K562 (cell line): ENCODE measurements at regions not wholly inside any gene's neighbourhood (a gene's known extent, or its start where the extent isn't known, plus 50 kb on each side); places are given as distances from the start of the nearest gene placed in this dataset.

Experiments used
- GTF2E2 ChIP-seq: fragments of 200-800 bp; sonication (Bioruptor generic); IDR thresholded peaks from 2 replicates; pipeline ENCODE4 v1.6.1; 2016; ENCODE audit warnings: missing genetic modification characterization, missing compliant biosample characterization
- HDAC3 ChIP-seq: fragments of 450-650 bp; IDR thresholded peaks from 2 replicates; pipeline ENCODE4 v1.6.1; 2018; ENCODE audit warnings: borderline replicate concordance, mild to moderate bottlenecking, moderate library complexity; ENCODE audit not compliant: partially characterized antibody
- NR2C1 ChIP-seq, 2 experiments: fragments of 450-650 bp; IDR thresholded peaks; 2 replicates each; pipeline ENCODE4 v1.6.1; 2017; ENCODE audit warnings: mild to moderate bottlenecking in 2 of 2, antibody characterized with exemption in 1 of 2, inconsistent platforms in 1 of 2, missing compliant biosample characterization in 1 of 2, missing genetic modification characterization in 1 of 2
- RBFOX2 ChIP-seq: fragments of 200-400 bp; formaldehyde crosslinking; IDR thresholded peaks from 2 replicates; pipeline ENCODE4 v1.6.1; 2017; ENCODE audit warnings: low read depth, mild to moderate bottlenecking, low read length, moderate library complexity
- ZFP30 ChIP-seq: fragments of 250-450 bp; sonication (Bioruptor Pico); IDR thresholded peaks from 2 replicates; pipeline ENCODE4 v1.8.0; 2022; ENCODE audit warnings: moderate library complexity, mild to moderate bottlenecking, inconsistent platforms, borderline replicate concordance
- ZNF316 ChIP-seq: fragments of 450-650 bp; IDR thresholded peaks from 2 replicates; pipeline ENCODE4 v1.6.1; 2016
- ZNF668 ChIP-seq: fragments of 250-450 bp; sonication (Bioruptor Pico); IDR thresholded peaks from 2 replicates; pipeline ENCODE4 v1.8.0; 2022; ENCODE audit warnings: mild to moderate bottlenecking, inconsistent platforms
- TF ChIP-seq, protein P1 (sequence below), 3 experiments: fragments of 200-800 bp in 1 of 3; sonication (Bioruptor generic) in 1 of 3; sonication (generic) in 1 of 3; formaldehyde crosslinking in 1 of 3; IDR thresholded peaks; 2 replicates each; pipeline versions ENCODE4 v1.6.1 to v1.8.0; 2016 to 2022; ENCODE audit warnings: mild to moderate bottlenecking in 2 of 3, missing compliant biosample characterization in 2 of 3, missing genetic modification characterization in 2 of 3, missing genetic modification reagents in 1 of 3
- TF ChIP-seq, protein P2 (sequence below): fragments of 450-650 bp; IDR thresholded peaks from 2 replicates; pipeline ENCODE4 v1.6.1; 2017; ENCODE audit warnings: antibody characterized with exemption, mild to moderate bottlenecking
- TF ChIP-seq, protein P3 (sequence below): fragments of 250-450 bp; sonication (Bioruptor Pico); IDR thresholded peaks from 2 replicates; pipeline ENCODE4 v1.8.0; 2022; ENCODE audit warnings: inconsistent platforms
- TF ChIP-seq, protein P4 (sequence below): fragments of 450-650 bp; formaldehyde crosslinking; IDR thresholded peaks from 2 replicates; pipeline ENCODE4 v1.4.0; 2020; ENCODE audit warnings: mild to moderate bottlenecking, moderate library complexity
- TF ChIP-seq, protein P5 (sequence below): sonication (generic); formaldehyde crosslinking; IDR thresholded peaks from 2 replicates; pipeline ENCODE4 v1.9.0; 2022; ENCODE audit warnings: mild to moderate bottlenecking, missing genetic modification reagents
- TF ChIP-seq, protein P6 (sequence below): fragments of 150-350 bp; conservative IDR thresholded peaks from 2 replicates; pipeline ENCODE4 v1.6.1; 2014; ENCODE audit warnings: low read length

DNA sequence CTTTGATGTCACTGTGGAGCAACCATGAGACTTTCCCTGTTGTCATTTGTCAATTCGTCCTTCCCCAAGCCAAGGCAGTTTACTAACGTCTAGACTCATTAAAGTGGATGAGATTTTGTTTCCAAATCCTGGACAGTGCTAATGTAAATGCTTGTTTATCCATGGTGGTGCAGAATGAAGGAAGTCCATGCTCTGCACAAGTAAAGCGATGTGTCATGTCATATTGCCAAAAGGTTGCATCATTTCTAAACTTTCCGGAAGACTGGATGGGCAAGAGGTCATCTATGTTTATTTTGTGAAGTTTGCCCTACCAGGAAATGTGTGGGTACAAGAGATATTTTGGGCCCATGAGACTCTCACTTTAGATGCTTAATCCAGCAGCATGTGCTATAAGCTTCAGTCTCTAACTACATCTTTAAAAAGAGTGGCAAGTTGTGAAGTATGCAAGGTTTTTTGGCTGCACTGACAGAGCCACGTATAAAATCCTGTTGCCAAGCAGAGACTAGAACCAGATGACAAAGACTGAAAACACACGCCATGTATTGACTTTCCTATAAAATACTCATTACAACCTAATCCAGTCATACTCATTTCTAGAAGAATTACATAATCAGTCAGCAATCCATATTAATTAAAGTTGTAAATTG lies 72.1 kb upstream of the FNDC3B start (continued):
- TF ChIP-seq, protein P1, sequence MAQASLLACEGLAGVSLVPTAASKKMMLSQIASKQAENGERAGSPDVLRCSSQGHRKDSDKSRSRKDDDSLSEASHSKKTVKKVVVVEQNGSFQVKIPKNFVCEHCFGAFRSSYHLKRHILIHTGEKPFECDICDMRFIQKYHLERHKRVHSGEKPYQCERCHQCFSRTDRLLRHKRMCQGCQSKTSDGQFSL (CRISPR knock-in tag; IDR thresholded peaks at IDR 0.05), result no peak
- TF ChIP-seq, protein P1 (tag; IDR thresholded peaks at IDR 0.05), result peak in 1 of 2 experiments; percentile 9; a peak in 1 of 4 replicates
- TF ChIP-seq, protein P2, sequence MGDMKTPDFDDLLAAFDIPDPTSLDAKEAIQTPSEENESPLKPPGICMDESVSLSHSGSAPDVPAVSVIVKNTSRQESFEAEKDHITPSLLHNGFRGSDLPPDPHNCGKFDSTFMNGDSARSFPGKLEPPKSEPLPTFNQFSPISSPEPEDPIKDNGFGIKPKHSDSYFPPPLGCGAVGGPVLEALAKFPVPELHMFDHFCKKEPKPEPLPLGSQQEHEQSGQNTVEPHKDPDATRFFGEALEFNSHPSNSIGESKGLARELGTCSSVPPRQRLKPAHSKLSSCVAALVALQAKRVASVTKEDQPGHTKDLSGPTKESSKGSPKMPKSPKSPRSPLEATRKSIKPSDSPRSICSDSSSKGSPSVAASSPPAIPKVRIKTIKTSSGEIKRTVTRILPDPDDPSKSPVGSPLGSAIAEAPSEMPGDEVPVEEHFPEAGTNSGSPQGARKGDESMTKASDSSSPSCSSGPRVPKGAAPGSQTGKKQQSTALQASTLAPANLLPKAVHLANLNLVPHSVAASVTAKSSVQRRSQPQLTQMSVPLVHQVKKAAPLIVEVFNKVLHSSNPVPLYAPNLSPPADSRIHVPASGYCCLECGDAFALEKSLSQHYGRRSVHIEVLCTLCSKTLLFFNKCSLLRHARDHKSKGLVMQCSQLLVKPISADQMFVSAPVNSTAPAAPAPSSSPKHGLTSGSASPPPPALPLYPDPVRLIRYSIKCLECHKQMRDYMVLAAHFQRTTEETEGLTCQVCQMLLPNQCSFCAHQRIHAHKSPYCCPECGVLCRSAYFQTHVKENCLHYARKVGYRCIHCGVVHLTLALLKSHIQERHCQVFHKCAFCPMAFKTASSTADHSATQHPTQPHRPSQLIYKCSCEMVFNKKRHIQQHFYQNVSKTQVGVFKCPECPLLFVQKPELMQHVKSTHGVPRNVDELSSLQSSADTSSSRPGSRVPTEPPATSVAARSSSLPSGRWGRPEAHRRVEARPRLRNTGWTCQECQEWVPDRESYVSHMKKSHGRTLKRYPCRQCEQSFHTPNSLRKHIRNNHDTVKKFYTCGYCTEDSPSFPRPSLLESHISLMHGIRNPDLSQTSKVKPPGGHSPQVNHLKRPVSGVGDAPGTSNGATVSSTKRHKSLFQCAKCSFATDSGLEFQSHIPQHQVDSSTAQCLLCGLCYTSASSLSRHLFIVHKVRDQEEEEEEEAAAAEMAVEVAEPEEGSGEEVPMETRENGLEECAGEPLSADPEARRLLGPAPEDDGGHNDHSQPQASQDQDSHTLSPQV, result peak; percentile 97
- TF ChIP-seq GTF2E2 (tag), result peak; percentile 71
- TF ChIP-seq, protein P3, sequence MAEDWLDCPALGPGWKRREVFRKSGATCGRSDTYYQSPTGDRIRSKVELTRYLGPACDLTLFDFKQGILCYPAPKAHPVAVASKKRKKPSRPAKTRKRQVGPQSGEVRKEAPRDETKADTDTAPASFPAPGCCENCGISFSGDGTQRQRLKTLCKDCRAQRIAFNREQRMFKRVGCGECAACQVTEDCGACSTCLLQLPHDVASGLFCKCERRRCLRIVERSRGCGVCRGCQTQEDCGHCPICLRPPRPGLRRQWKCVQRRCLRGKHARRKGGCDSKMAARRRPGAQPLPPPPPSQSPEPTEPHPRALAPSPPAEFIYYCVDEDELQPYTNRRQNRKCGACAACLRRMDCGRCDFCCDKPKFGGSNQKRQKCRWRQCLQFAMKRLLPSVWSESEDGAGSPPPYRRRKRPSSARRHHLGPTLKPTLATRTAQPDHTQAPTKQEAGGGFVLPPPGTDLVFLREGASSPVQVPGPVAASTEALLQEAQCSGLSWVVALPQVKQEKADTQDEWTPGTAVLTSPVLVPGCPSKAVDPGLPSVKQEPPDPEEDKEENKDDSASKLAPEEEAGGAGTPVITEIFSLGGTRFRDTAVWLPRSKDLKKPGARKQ, result no peak
- TF ChIP-seq NR2C1 (IDR thresholded peaks at IDR 0.05), result peak; percentile 71
- TF ChIP-seq NR2C1 (tag; IDR thresholded peaks at IDR 0.05), result peak; percentile 91
- TF ChIP-seq, protein P4, sequence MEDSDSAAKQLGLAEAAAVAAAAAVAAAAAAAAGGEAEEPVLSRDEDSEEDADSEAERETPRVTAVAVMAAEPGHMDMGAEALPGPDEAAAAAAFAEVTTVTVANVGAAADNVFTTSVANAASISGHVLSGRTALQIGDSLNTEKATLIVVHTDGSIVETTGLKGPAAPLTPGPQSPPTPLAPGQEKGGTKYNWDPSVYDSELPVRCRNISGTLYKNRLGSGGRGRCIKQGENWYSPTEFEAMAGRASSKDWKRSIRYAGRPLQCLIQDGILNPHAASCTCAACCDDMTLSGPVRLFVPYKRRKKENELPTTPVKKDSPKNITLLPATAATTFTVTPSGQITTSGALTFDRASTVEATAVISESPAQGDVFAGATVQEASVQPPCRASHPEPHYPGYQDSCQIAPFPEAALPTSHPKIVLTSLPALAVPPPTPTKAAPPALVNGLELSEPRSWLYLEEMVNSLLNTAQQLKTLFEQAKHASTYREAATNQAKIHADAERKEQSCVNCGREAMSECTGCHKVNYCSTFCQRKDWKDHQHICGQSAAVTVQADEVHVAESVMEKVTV (CRISPR knock-in tag), result peak; percentile 69; the same call in 1 of the 2 replicates
- TF ChIP-seq, protein P5, sequence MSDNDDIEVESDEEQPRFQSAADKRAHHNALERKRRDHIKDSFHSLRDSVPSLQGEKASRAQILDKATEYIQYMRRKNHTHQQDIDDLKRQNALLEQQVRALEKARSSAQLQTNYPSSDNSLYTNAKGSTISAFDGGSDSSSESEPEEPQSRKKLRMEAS (CRISPR knock-in tag), result no peak
- peak; percentile 68 for TF ChIP-seq HDAC3
- peak; percentile 63; the same call in 1 of the 2 replicates for TF ChIP-seq ZNF316
- TF ChIP-seq ZNF668, result peak; percentile 79
- no peak for TF ChIP-seq ZFP30 (CRISPR knock-in tag)
- TF ChIP-seq, protein P6, sequence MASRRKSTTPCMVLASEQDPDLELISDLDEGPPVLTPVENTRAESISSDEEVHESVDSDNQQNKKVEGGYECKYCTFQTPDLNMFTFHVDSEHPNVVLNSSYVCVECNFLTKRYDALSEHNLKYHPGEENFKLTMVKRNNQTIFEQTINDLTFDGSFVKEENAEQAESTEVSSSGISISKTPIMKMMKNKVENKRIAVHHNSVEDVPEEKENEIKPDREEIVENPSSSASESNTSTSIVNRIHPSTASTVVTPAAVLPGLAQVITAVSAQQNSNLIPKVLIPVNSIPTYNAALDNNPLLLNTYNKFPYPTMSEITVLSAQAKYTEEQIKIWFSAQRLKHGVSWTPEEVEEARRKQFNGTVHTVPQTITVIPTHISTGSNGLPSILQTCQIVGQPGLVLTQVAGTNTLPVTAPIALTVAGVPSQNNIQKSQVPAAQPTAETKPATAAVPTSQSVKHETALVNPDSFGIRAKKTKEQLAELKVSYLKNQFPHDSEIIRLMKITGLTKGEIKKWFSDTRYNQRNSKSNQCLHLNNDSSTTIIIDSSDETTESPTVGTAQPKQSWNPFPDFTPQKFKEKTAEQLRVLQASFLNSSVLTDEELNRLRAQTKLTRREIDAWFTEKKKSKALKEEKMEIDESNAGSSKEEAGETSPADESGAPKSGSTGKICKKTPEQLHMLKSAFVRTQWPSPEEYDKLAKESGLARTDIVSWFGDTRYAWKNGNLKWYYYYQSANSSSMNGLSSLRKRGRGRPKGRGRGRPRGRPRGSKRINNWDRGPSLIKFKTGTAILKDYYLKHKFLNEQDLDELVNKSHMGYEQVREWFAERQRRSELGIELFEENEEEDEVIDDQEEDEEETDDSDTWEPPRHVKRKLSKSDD, result no peak
- TF ChIP-seq RBFOX2, result 0 out of 2 replicates have a peak, but pooled peaks have one; percentile 37
